H1 (cell line): ENCODE measurements at regions not wholly inside any gene's neighbourhood (a gene's known extent, or its start where the extent isn't known, plus 50 kb on each side); places are given as distances from the start of the nearest gene placed in this dataset.

ENCODE experiments used
- CTCF ChIA-PET: fragments of 300-600 bp; sonication (Branson Sonifier 250); formaldehyde crosslinking; loops from one replicate; lab custom pipeline; 2021; ENCODE audit not compliant: partially characterized antibody; lab: Charles Lee
- POLR2A ChIA-PET: fragments of 300-600 bp; sonication (Branson Sonifier 250); formaldehyde crosslinking; loops from one replicate; lab custom pipeline; 2021; ENCODE audit warnings: inconsistent platforms; ENCODE audit not compliant: partially characterized antibody; lab: Charles Lee
- DNase-seq, 2 experiments: peaks; one replicate each; pipeline versions ENCODE4 v3.0.0 to v3.0.0-alpha.2; 2010 to 2022; ENCODE audit warnings: low spot score in 2 of 2, low read depth in 1 of 2, mixed read lengths in 1 of 2
- FAIRE-seq: peaks from 2 replicates; lab custom pipeline; 2011; peaks lifted over from hg19 to GRCh38; lab: Jason Lieb, UNC
- H2AFZ ChIP-seq: 2 replicates; pipeline ENCODE4 v1.8.1; 2012; ENCODE audit warnings: low read length, inconsistent platforms
- H2AK5ac ChIP-seq: 2 replicates; pipeline ENCODE4 v1.6.1; 2013; ENCODE audit warnings: low read depth, low read length
- H2BK120ac ChIP-seq: replicated peaks from 2 replicates; pipeline ENCODE3; 2013; ENCODE audit warnings: low read depth, low read length, inconsistent platforms
- H2BK12ac ChIP-seq: 2 replicates; pipeline ENCODE4 v1.6.1; 2013; ENCODE audit warnings: low read depth, low read length
- H2BK15ac ChIP-seq: 2 replicates; pipeline ENCODE4 v1.6.1; 2013; ENCODE audit warnings: low read length
- H2BK20ac ChIP-seq: 2 replicates; pipeline ENCODE4 v1.6.1; 2013; ENCODE audit warnings: low read length
- H2BK5ac ChIP-seq: 2 replicates; pipeline ENCODE4 v1.6.1; 2013; ENCODE audit warnings: low read depth, low read length
- H3K14ac ChIP-seq: 2 replicates; pipeline ENCODE4 v1.6.1; 2013; ENCODE audit warnings: inconsistent platforms; ENCODE audit not compliant: insufficient read length
- H3K18ac ChIP-seq: 2 replicates; pipeline ENCODE4 v1.6.1; 2013; ENCODE audit warnings: low read length; ENCODE audit errors: extremely low read depth
- H3K23ac ChIP-seq: 2 replicates; pipeline ENCODE4 v1.6.1; 2013; ENCODE audit warnings: inconsistent platforms; ENCODE audit not compliant: insufficient read length
- H3K23me2 ChIP-seq: 2 replicates; pipeline ENCODE4 v1.6.1; 2013; ENCODE audit warnings: low read depth, low read length
- H3K27ac ChIP-seq: 2 replicates; pipeline ENCODE4 v1.6.1; 2011; ENCODE audit warnings: low read depth, low read length, inconsistent platforms
- H3K27me3 ChIP-seq, 4 experiments: replicated peaks in 1 of 4; 1 replicate in 1 of 4; 2 replicates in 3 of 4; pipeline versions ENCODE4 v1.6.1 to v1.8.1; 2011 to 2013; ENCODE audit warnings: low read length in 3 of 4, mild to moderate bottlenecking in 3 of 4, inconsistent platforms in 2 of 4, mixed read lengths in 2 of 4, moderate library complexity in 1 of 4; ENCODE audit not compliant: control insufficient read depth in 3 of 4, insufficient read depth in 3 of 4; ENCODE audit errors: extremely low read depth in 1 of 4
- H3K36me3 ChIP-seq, 4 experiments: 2 replicates each; pipeline versions ENCODE4 v1.6.1 to v1.8.1; 2011 to 2013; ENCODE audit warnings: mild to moderate bottlenecking in 4 of 4, low read length in 3 of 4, moderate library complexity in 2 of 4, control low read depth in 1 of 4, inconsistent platforms in 1 of 4; ENCODE audit not compliant: insufficient read depth in 4 of 4, control insufficient read depth in 2 of 4
- H3K4ac ChIP-seq: replicated peaks from 2 replicates; pipeline ENCODE3; 2013; ENCODE audit warnings: low read length, low read depth, mixed read lengths, inconsistent platforms; ENCODE audit not compliant: insufficient read length
- H3K4me1 ChIP-seq, 4 experiments: replicated peaks in 1 of 4; 1 replicate in 1 of 4; 2 replicates in 3 of 4; pipeline versions ENCODE4 v1.6.1 to v1.8.1; 2011 to 2013; ENCODE audit warnings: low read length in 3 of 4, inconsistent platforms in 2 of 4, mixed read lengths in 1 of 4; ENCODE audit not compliant: insufficient read depth in 4 of 4, control insufficient read depth in 3 of 4
- H3K4me2 ChIP-seq, 2 experiments: 2 replicates each; pipeline versions ENCODE4 v1.6.1 to v1.8.1; 2011 to 2013; ENCODE audit warnings: low read depth in 2 of 2, low read length in 2 of 2, control low read depth in 1 of 2, inconsistent platforms in 1 of 2, mild to moderate bottlenecking in 1 of 2; ENCODE audit not compliant: insufficient read depth in 1 of 2
- H3K4me3 ChIP-seq, 4 experiments: fragments of 200-600, 300-600 bp in 1 of 4; sonication (generic), shearing (Covaris generic), sonication (Bioruptor Twin) in 1 of 4; 2 replicates each; pipeline versions ENCODE4 v1.5.1 to v1.8.1; 2011 to 2016; ENCODE audit warnings: low read length in 4 of 4, low read depth in 3 of 4, control low read depth in 2 of 4, inconsistent platforms in 2 of 4, mild to moderate bottlenecking in 2 of 4, mixed read lengths in 1 of 4, moderate library complexity in 1 of 4; ENCODE audit not compliant: insufficient read depth in 2 of 4; ENCODE audit errors: extremely low read depth in 1 of 4
- H3K56ac ChIP-seq: replicated peaks from 2 replicates; pipeline ENCODE3; 2013; ENCODE audit warnings: low read depth, mild to moderate bottlenecking, mixed read lengths, low read length, inconsistent platforms; ENCODE audit not compliant: insufficient read length
- H3K79me1 ChIP-seq: 2 replicates; pipeline ENCODE4 v1.6.1; 2013; ENCODE audit warnings: low read depth, low read length, control low read depth
- H3K79me2 ChIP-seq, 2 experiments: 2 replicates each; pipeline versions ENCODE4 v1.6.1 to v1.8.1; 2012 to 2013; ENCODE audit warnings: low read length in 2 of 2, mild to moderate bottlenecking in 2 of 2, inconsistent platforms in 1 of 2; ENCODE audit not compliant: insufficient read depth in 2 of 2, control insufficient read depth in 1 of 2
- H3K9ac ChIP-seq, 4 experiments: replicated peaks in 1 of 4; 1 replicate in 1 of 4; 2 replicates in 3 of 4; pipeline versions ENCODE4 v1.6.1 to v1.8.1; 2011 to 2013; ENCODE audit warnings: low read depth in 3 of 4, low read length in 3 of 4, control low read depth in 2 of 4, mild to moderate bottlenecking in 2 of 4, moderate library complexity in 2 of 4, inconsistent platforms in 1 of 4; ENCODE audit errors: extremely low read depth in 1 of 4
- H3K9me3 ChIP-seq, 2 experiments: 2 replicates each; pipeline versions ENCODE4 v1.6.1 to v1.8.1; 2012 to 2013; ENCODE audit warnings: mild to moderate bottlenecking in 2 of 2, moderate library complexity in 2 of 2, control low read depth in 1 of 2, inconsistent platforms in 1 of 2, low read depth in 1 of 2, low read length in 1 of 2, mixed read lengths in 1 of 2; ENCODE audit not compliant: insufficient read depth in 2 of 2
- H4K20me1 ChIP-seq, 2 experiments: replicated peaks in 1 of 2; 2 replicates each; pipeline versions ENCODE3 to v1.8.1; 2011 to 2013; ENCODE audit warnings: inconsistent platforms in 2 of 2, low read length in 2 of 2, mild to moderate bottlenecking in 1 of 2; ENCODE audit not compliant: insufficient read depth in 2 of 2, control insufficient read depth in 1 of 2
- H4K5ac ChIP-seq: 2 replicates; pipeline ENCODE4 v1.6.1; 2013; ENCODE audit warnings: low read length, low read depth, mixed read lengths, inconsistent platforms; ENCODE audit not compliant: insufficient read length
- H4K8ac ChIP-seq: 2 replicates; pipeline ENCODE4 v1.8.0; 2013; ENCODE audit warnings: mild to moderate bottlenecking, moderate library complexity, low read length, inconsistent platforms; ENCODE audit not compliant: insufficient read depth; ENCODE audit errors: extremely low read depth
- H4K91ac ChIP-seq: replicated peaks from 2 replicates; pipeline ENCODE3; 2013; ENCODE audit warnings: low read length, mixed read lengths, inconsistent platforms; ENCODE audit not compliant: insufficient read length
- CBX8 ChIP-seq: fragments of 300-800, 300-1000 bp; sonication (generic); IDR thresholded peaks from 2 replicates; pipeline ENCODE4 v1.7.1; 2016; ENCODE audit warnings: low read depth, low read length, borderline replicate concordance
- CHD1 ChIP-seq: IDR thresholded peaks from 2 replicates; pipeline ENCODE4 v1.6.1; 2012; ENCODE audit warnings: low read depth, low read length, improper control_type of control experiment
- CTCF ChIP-seq, 3 experiments: IDR thresholded peaks; 1 replicate in 2 of 3; 2 replicates in 1 of 3; pipeline versions ENCODE4 v1.5.1 to v1.6.1; 2011; ENCODE audit warnings: low read length in 3 of 3, mild to moderate bottlenecking in 3 of 3, inconsistent platforms in 2 of 3, low read depth in 1 of 3, moderate library complexity in 1 of 3; ENCODE audit not compliant: insufficient read depth in 1 of 3; ENCODE audit errors: control extremely low read depth in 1 of 3
- EZH2 ChIP-seq: fragments of 200-600 bp; sonication (generic); IDR thresholded peaks from 2 replicates; pipeline ENCODE4 v1.7.1; 2012; ENCODE audit warnings: low read depth, mild to moderate bottlenecking, moderate library complexity, low read length, inconsistent platforms; ENCODE audit not compliant: severe bottlenecking
- GABPA ChIP-seq: IDR thresholded peaks from 2 replicates; pipeline ENCODE4 v1.6.1; 2011; ENCODE audit warnings: mild to moderate bottlenecking, low read length, moderate library complexity, borderline replicate concordance; ENCODE audit not compliant: insufficient read depth
- JUN ChIP-seq: IDR thresholded peaks from 2 replicates; pipeline ENCODE4 v1.6.1; 2011; ENCODE audit warnings: low read depth, mild to moderate bottlenecking, improper control_type of control experiment, low read length
- RXRA ChIP-seq: IDR thresholded peaks from 2 replicates; pipeline ENCODE4 v1.6.1; 2011; ENCODE audit warnings: low read depth, mild to moderate bottlenecking, low read length, moderate library complexity; ENCODE audit not compliant: insufficient read depth
- SP2 ChIP-seq: IDR thresholded peaks from 2 replicates; pipeline ENCODE4 v1.6.1; 2012; ENCODE audit warnings: mild to moderate bottlenecking, low read length, inconsistent platforms
- WGBS, 2 experiments: shearing (Covaris generic) in 1 of 2; methylation state at CpG; one replicate each; pipeline versions ENCODE4 v1.1.6 to v1.1.7; 2013 to 2015; ENCODE audit warnings: low lambda C conversion rate in 2 of 2, mixed read lengths in 2 of 2, inconsistent platforms in 1 of 2, low coverage in 1 of 2, missing lambda C conversion rate in 1 of 2; ENCODE audit not compliant: insufficient replicate concordance in 2 of 2, insufficient coverage in 1 of 2, insufficient read length in 1 of 2; ENCODE audit errors: extremely low coverage in 1 of 2, missing lambda C conversion rate in 1 of 2; 5-methylcytosine and 5-hydroxymethylcytosine counted together

GRCh38 chr11:71342951-71343827 lies 90.8 kb upstream of the SHANK2 start:
- Histone ChIP-seq H2BK120ac (no peak overlapping the region), H2AFZ (peak overlapping the region; percentile 24; the same call in 1 of the 2 replicates), H3K14ac (no peak overlapping the region), H3K4ac (no peak overlapping the region), H3K79me2 (no peaks in the 10 kb centered on the region), H3K23ac (no peak overlapping the region), H3K27me3 (no peaks in the 10 kb centered on the region), H3K9me3 (no peaks in the 10 kb centered on the region), H3K56ac (no peak overlapping the region), H3K4me2 (no peak overlapping the region), H2AK5ac (no peak overlapping the region), H2BK20ac (peak overlapping the region; percentile 72; the same call in 1 of the 2 replicates), H3K27ac (no peak overlapping the region), H3K4me1 (peaks cover 0 to 5% (median 0%) of the 10 kb centered on the region in 4 experiments; a peak in 2 of 7 replicates), H2BK15ac (no peak overlapping the region), H2BK5ac (no peak overlapping the region), H3K9ac (no peak overlapping the region), H3K4me3 (no peak overlapping the region), H4K20me1 (no peaks in the 10 kb centered on the region), H3K36me3 (no peaks in the 10 kb centered on the region), H4K8ac (peak overlapping the region; percentile 62; the same call in 1 of the 2 replicates), H3K79me1 (no peaks in the 10 kb centered on the region), H2BK12ac (0 out of 2 replicates have a peak overlapping the region, but pooled peaks have one; percentile 27), H3K23me2 (no peaks in the 10 kb centered on the region), H4K91ac (peak overlapping the region; percentile 12), H3K18ac (peak overlapping the region; percentile 7; the same call in 1 of the 2 replicates), H4K5ac (no peak overlapping the region)
- WGBS, 2 experiments = 73% methylated on average over 17 of the region's 20 CpGs; no CpG with 5 or more reads in 1 of the 2 experiments
- ChIA-PET CTCF (interaction anchor here (0.7 to 3.6 kb wide), 11 partner anchors 9 to 223 kb away, joined by 3 to 15 read pairs (median 4); partner anchors contain the start of gene SHANK2), POLR2A (interaction anchor here (1.0 to 1.5 kb wide), 3 partner anchors 12 to 97 kb away, joined by 3 to 4 read pairs (median 3); no protein-coding TSS in a partner anchor)
- FAIRE-seq (peak; percentile 75), DNase-seq (peak; percentile 50 to 86)
- TF ChIP-seq RXRA (0 out of 2 replicates have a peak, but pooled peaks have one; percentile 24), SP2 (no peak), CBX8 (no peak), GABPA (peak; percentile 60; the same call in 1 of the 2 replicates), EZH2 (no peak), JUN (no peak), CHD1 (no peak), CTCF (IDR thresholded peaks at IDR 0.05; ENCODE audit: control extremely low read depth in 1 of 3, insufficient read depth in 1 of 3, low read depth in 1 of 3, low read length in 3 of 3) (peak; percentile 91 to 95 (median 94))
